Stomach smooth muscle (tissue), 2 donors: ENCODE measurements at regions not wholly inside any gene's neighbourhood (a gene's known extent, or its start where the extent isn't known, plus 50 kb on each side); places are given as distances from the start of the nearest gene placed in this dataset.

ENCODE experiments used
- H3K27ac ChIP-seq: one replicate; pipeline ENCODE4 v1.7.0; 2013; ENCODE audit warnings: mild to moderate bottlenecking, low read length, inconsistent platforms
- H3K27me3 ChIP-seq, 2 donors: one replicate each; pipeline ENCODE4 v1.7.0; 2013; ENCODE audit warnings: low read length in 2 of 2; ENCODE audit not compliant: insufficient read depth in 2 of 2, control insufficient read depth in 1 of 2
- H3K36me3 ChIP-seq, 2 donors: one replicate each; pipeline ENCODE4 v1.7.0; 2013; ENCODE audit warnings: low read length in 2 of 2; ENCODE audit not compliant: control insufficient read depth in 2 of 2, insufficient read depth in 2 of 2
- H3K4me1 ChIP-seq: one replicate; pipeline ENCODE4 v1.7.0; 2013; ENCODE audit warnings: low read length; ENCODE audit not compliant: control insufficient read depth, insufficient read depth
- H3K4me3 ChIP-seq, 2 donors: one replicate each; pipeline ENCODE4 v1.7.0; 2013; ENCODE audit warnings: low read length in 2 of 2
- H3K9ac ChIP-seq, 2 donors: one replicate each; pipeline ENCODE4 v1.7.0; 2013; ENCODE audit warnings: low read length in 2 of 2, mild to moderate bottlenecking in 1 of 2
- H3K9me3 ChIP-seq, 2 donors: one replicate each; pipeline ENCODE4 v1.7.0; 2013; ENCODE audit warnings: low read length in 2 of 2; ENCODE audit not compliant: control insufficient read depth in 2 of 2
- donor health status: healthy.
- donor health status: Pancreatic carcinoma.

DNA sequence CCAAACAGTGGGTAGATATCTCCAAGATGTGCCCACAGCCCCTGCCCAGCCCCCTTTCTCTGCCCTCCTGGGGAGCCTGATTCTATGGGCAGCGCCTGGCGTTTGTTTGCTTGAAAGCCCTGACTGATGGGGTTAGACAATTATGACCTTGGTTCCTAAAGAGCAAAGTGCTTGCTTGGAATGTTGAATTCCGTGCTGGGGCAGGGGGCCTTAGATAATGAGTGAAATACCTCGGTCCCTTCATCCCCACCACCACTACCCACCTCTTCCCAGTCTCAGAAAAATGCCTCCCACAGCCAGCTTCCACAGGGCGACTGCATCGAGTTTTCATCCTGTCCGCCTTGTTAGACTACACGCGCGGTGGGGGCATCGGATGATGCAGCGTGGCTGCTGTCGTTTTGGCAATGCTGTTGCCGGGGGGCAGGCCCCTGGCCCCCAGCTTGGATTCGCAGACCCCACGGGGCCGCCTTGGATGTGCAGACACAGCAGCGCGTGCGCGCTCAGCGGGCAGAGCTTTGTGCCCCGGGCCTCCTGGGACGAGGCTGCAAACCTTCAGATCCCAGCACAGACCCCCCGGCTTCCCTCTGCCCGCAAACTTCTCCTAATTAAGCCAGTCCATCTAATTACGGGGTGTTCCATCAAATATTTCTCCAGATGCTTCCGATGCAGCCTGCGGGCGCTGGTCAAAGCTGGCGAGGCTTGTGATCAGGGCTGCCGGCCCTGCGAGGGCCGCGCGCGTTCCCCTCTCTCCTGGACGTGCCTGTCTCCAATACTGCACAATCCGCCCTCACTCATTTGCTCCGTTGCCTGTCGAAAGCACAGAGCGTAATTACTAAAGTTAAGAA is 86.1 kb downstream of the LINC00237 start:
- Histone ChIP-seq H3K9me3 (no peaks in the 10 kb centered on the region), H3K4me3 (no peak overlapping the region), H3K4me1 (no peaks in the 10 kb centered on the region), H3K27ac (no peak overlapping the region), H3K36me3 (no peaks in the 10 kb centered on the region), H3K9ac (no peak overlapping the region), H3K27me3 (peaks cover 10 to 17% of the 10 kb centered on the region in 2 donors)

DNA sequence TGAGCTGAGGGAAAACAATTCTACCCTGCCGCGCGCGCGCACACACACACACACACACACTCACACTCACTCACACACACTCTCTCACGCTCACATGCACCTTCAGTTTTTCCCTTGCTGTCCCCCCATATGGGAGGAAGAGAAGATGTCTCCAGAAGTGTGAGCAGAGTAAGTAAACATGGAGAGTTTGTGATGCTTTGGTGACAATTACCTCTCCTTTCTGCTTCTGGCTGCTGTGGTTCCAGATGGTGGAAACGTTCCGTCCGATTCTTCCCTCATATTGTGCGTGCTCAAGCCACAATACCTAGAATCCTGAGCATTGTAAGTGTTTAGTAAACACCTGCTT is 86.7 kb downstream of the LINC00237 start:
- Histone ChIP-seq H3K4me1 (no peaks in the 10 kb centered on the region), H3K4me3 (no peak overlapping the region), H3K9me3 (no peaks in the 10 kb centered on the region), H3K27ac (no peak overlapping the region), H3K27me3 (peaks cover 10 to 17% of the 10 kb centered on the region in 2 donors), H3K36me3 (no peaks in the 10 kb centered on the region), H3K9ac (no peak overlapping the region)

- no peaks in the 10 kb centered on the region for H3K36me3 ChIP-seq
- H3K9me3 ChIP-seq: no peaks in the 10 kb centered on the region
- no peak overlapping the region for H3K9ac ChIP-seq
- no peak overlapping the region for H3K4me3 ChIP-seq
- H3K27me3 ChIP-seq: peaks cover 8 to 17% of the 10 kb centered on the region in 2 donors
- no peaks in the 10 kb centered on the region for H3K4me1 ChIP-seq
- no peak overlapping the region for H3K27ac ChIP-seq
Measured at GRCh38 chr20:21018576-21018975, 87.6 kb downstream of the LINC00237 start.

DNA sequence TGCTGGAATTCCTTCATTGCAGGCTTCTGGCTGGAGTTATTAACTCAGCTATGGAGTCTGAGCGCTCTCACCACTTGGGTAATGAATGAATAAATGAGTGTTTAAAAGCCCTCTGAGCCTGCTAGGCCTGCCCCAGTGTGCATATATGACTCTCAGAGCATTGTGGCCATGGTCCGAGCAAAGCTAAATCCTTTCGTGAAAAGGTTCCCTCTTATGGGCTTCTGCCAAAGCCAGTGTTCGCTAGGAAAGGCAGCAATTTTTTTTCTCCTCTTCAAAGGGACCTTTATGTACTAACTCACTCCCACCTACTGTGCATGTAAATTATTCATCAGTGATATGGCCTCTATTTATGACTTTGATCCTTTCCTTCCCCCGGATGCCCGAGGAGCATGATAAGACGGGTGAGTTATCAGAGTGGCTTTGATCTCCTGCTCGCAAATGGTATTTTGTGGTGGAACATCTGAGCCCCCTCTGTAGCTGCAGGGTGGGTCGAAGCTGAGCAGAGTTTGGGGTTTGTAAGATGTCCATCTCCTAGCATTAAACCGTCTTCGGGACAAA is 88.6 kb downstream of the LINC00237 start:
- Histone ChIP-seq H3K27ac (no peak overlapping the region), H3K9me3 (no peaks in the 10 kb centered on the region), H3K9ac (no peak overlapping the region), H3K4me3 (no peak overlapping the region), H3K4me1 (no peaks in the 10 kb centered on the region), H3K36me3 (no peaks in the 10 kb centered on the region), H3K27me3 (peaks cover 3 to 17% of the 10 kb centered on the region in 2 donors)

DNA sequence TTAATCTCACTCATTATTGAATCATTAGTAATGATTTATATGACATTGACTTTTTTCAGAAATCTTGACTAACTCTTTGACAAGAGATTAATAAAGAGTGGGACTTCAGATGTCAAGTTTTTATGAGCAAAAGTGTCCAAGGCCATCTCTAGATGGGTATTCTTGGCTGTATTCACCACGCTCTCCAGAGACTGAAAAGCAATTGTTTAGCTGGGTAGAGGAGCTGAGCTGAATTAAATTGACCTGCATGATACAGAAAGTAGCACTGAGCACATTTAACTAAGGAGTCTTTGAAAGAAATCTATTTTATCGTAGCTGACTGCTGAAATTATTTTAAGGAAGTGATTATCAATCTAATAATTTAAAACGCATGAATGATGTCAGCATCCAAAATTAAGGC is 89.4 kb downstream of the LINC00237 start:
- Histone ChIP-seq H3K4me1 (no peaks in the 10 kb centered on the region), H3K27ac (no peak overlapping the region), H3K9me3 (peaks cover 0 to 3% of the 10 kb centered on the region in 2 donors), H3K4me3 (no peak overlapping the region), H3K36me3 (no peaks in the 10 kb centered on the region), H3K9ac (no peak overlapping the region), H3K27me3 (peaks cover 5 to 17% of the 10 kb centered on the region in 2 donors)

- Histone ChIP-seq H3K4me3 (no peak overlapping the region), H3K9me3 (peaks cover 0 to 3% of the 10 kb centered on the region in 2 donors), H3K9ac (no peak overlapping the region), H3K36me3 (no peaks in the 10 kb centered on the region), H3K4me1 (no peaks in the 10 kb centered on the region), H3K27ac (no peak overlapping the region), H3K27me3 (peaks cover 2 to 6% of the 10 kb centered on the region in 2 donors)
Measured at GRCh38 chr20:21014528-21014927, 91.6 kb downstream of the LINC00237 start.

GRCh38 chr20:21008951-21009350 is 97.2 kb downstream of the LINC00237 start:
- Histone ChIP-seq H3K9me3 (peaks cover 0 to 3% of the 10 kb centered on the region in 2 donors), H3K27me3 (peaks cover 0 to 3% of the 10 kb centered on the region in 2 donors), H3K4me3 (no peak overlapping the region), H3K4me1 (no peaks in the 10 kb centered on the region), H3K9ac (no peak overlapping the region), H3K27ac (no peak overlapping the region), H3K36me3 (no peaks in the 10 kb centered on the region)

GRCh38 chr20:21006611-21007010 is 99.5 kb downstream of the LINC00237 start:
- Histone ChIP-seq H3K4me3 (no peak overlapping the region), H3K36me3 (no peaks in the 10 kb centered on the region), H3K27ac (no peak overlapping the region), H3K4me1 (no peaks in the 10 kb centered on the region), H3K9ac (no peak overlapping the region), H3K27me3 (peaks cover 0 to 2% of the 10 kb centered on the region in 2 donors), H3K9me3 (no peaks in the 10 kb centered on the region)

GRCh38 chr20:21004386-21005076 is 101.6 kb downstream of the LINC00237 start:
- Histone ChIP-seq H3K4me3 (no peak overlapping the region), H3K36me3 (no peaks in the 10 kb centered on the region), H3K27ac (no peak overlapping the region), H3K4me1 (no peaks in the 10 kb centered on the region), H3K27me3 (peaks cover 0 to 2% of the 10 kb centered on the region in 2 donors), H3K9me3 (no peaks in the 10 kb centered on the region), H3K9ac (no peak overlapping the region)

DNA sequence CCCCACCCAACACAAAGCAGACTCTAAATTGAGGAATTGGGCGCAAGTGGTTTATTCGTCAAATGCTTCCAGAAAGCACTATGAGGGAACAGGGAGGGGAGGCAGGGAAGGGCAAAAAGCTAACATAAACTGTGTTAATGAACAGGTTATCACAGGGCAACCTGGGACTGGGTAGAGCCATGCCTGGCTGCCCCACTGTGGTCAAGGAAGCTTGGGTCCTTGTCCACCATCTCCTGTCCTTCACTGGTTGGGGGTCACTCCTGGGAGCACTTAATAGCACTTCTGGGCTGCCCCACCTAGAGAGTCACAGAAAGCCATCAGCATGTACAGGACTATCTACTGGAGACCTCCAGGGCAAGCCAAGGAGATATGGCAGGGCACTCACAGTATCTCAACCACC is 102.3 kb downstream of the LINC00237 start:
- H3K4me3 ChIP-seq: no peak overlapping the region
- no peak overlapping the region for H3K27ac ChIP-seq
- H3K9ac ChIP-seq: no peak overlapping the region
- H3K36me3 ChIP-seq: no peaks in the 10 kb centered on the region
- peaks cover 0 to 2% of the 10 kb centered on the region in 2 donors for H3K27me3 ChIP-seq
- no peaks in the 10 kb centered on the region for H3K9me3 ChIP-seq
- H3K4me1 ChIP-seq: no peaks in the 10 kb centered on the region
